ENCODE measurements at regions not wholly inside any gene's neighbourhood (a gene's known extent, or its start where the extent isn't known, plus 50 kb on each side); places are given as distances from the start of the nearest gene placed in this dataset.

DNA sequence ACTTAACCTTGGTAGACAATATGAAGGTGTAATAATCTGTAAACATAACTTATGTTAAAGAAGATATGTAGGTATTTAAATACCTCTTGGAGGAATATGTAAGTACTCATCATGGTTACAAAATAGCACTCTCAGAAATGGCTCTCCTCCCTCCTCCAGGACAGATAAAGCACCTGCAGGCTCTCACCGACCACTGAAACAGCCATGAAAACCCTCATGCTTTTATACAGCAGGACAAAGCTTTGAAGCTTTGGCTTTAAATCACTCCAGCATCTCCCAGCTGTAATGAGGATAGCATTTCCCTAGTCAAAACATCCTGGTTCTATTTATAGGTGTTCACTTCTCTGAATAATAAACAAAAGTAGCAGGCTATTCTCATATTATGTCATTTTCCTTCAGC lies 69.1 kb upstream of the PMFBP1 start:
- in situ Hi-C loops (cut with HindIII; ENCODE audit: low sequenced_read_pairs), result loop anchor here (10.0 kb wide), 1 partner anchor 224 kb away; no protein-coding TSS in a partner anchor

DNA sequence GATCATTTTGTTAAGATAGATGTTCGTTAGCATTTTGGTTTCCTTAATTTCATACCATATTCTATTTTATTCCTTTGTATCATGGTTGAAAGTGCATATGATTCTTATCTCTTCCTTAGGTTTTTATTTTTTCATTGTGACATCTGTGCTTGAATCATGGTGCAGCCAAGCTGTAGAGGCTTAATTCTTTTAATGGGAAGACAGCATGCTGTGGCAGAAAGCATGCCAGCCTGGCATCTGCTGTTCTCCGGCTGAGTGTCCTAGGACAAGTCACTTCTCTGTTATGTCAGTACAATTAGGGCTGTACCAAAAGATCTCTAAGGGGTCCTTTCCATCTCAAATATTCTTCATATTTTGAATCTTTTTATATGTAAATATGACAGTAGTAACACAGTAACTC lies 68.5 kb upstream of the PMFBP1 start:
- in situ Hi-C loops (cut with HindIII; ENCODE audit: low sequenced_read_pairs), result loop anchor here (10.0 kb wide), 1 partner anchor 224 kb away; no protein-coding TSS in a partner anchor

DNA sequence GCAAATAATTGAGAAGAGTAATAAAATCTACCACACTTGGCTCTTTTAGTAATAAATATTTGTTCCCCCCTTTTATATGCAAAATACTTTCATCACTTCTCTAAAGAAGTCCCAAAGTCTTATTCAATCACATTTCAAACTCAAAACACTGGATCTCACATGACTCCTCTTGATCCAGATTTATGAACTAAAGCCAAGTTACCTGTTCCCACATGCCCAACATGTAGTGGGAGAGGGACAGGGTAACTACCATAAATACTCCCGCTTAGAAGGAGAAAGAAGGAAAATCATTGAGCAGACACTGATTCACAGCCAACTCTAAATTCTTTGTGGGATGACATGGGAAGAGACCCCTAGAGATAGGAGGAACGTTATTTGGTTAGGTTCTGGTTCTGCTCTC lies 64.9 kb upstream of the PMFBP1 start:
- in situ Hi-C loops (cut with HindIII; ENCODE audit: low sequenced_read_pairs), result no loop called here

DNA sequence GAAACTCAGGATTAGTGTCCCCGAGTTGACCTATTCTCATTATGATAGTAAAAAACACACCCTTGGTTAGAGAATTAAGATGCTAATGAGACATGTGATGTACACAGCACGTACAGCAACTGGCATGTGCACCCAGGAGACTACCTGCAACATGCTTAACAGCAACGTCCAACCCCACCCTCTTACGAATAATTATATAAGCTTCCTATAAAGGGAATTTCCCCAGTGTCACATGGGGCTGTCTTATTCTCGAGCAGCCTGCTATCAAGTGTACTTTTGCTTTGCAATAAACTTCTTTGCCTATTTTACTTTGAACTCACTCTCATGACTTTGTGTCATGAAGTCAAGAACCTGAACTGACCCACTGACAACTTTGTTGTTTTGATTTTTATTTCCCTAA lies 62.4 kb upstream of the PMFBP1 start:
- in situ Hi-C loops (cut with HindIII; ENCODE audit: low sequenced_read_pairs), result no loop called here

DNA sequence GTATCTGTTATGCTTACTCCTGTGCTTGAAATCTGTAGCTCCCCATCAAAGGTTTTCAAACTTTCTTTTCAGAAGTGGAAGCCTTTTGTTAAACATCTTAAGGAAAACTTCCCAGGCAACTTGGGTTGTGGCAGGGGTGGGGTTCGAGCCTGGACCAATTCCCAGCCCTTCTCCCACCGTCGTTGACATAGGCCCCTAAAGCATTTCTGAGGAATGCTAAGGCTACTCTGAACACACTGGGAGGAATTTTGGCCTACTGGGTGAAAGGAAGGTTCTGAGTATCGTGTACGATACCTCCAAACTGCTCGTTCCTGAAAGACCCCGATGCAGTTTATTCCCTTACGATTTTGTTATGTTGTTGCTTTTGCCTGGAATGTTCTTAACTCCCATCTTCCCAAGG lies 56.1 kb upstream of the PMFBP1 start:
- in situ Hi-C loops (cut with HindIII; ENCODE audit: low sequenced_read_pairs), result no loop called here

DNA sequence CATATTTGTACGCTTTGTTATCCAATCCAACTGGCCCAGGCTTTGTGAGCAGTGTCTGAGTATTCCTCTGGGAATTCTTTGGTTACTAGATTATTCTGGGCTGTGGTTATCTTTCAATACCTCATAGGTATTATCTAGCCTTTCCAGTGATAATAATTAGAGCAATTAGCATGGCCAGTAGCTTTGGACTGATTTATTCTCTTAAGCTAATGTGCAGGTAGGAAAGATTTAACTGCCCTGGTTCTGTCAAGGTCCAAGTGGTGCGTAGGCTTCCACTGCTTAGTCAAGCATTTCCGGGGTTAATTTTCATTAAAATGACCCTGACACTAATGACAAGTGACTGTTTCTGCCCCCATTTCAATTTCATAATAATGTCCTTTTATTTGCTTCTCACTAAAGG lies 54.2 kb upstream of the PMFBP1 start:
- in situ Hi-C loops (cut with HindIII; ENCODE audit: low sequenced_read_pairs), result no loop called here

DNA sequence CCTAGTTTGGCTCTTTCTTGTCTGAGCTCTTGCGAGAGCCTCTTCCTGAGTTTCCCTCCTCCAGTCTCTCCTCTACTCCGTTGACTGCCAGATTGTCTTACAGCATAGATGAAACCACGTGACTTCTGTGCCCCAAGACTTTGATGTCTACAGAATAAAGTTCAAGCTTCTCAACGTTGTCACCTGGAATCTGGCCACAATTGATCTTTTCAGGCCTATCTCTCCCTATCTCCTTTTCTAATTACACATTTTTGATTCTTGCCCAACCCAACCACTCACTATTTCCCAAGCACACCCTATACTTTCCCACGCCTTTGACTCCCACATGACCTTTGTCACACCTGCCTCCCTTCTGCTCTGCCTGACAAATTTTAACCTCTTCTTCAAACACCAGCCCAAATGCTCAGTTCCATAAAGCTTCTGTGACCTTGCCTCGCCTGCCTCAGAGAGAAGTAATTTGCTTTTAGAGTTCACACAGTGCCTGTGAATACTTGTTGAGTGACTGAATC lies 52.4 kb upstream of the PMFBP1 start:
- in situ Hi-C loops (cut with HindIII; ENCODE audit: low sequenced_read_pairs), result no loop called here

DNA sequence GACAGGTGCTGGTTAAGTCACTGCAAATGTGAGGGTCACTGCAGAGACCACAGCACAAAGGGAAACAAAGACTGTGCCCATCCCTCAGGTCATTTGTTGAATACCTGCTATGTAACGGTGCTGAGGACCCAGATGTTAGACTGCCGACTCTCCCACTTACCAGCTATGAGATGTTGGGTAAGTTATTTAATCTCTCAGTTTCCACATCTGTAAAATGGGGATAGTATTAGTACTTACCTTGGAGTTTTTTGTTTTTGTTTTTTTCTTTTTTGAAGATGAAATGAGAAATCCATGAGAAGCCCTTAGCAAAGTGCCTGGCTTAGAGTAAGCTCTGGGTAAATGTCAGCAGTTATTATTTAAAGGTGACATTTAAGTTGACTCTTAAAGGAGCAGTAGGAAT lies 50.5 kb upstream of the PMFBP1 start:
- in situ Hi-C loops (cut with HindIII; ENCODE audit: low sequenced_read_pairs), result no loop called here

Measured in endothelial cell of hepatic sinusoid (primary cell).